WTC11 (cell line): ENCODE measurements at regions not wholly inside any gene's neighbourhood (a gene's known extent, or its start where the extent isn't known, plus 50 kb on each side); places are given as distances from the start of the nearest gene placed in this dataset.
"Not testable (repeated sequence)": the region's sequence is repeated elsewhere in the genome, so short reads cannot be mapped to it uniquely, and the experiment has no call there.

Experiments used
- ATAC-seq: fragments of 200-7000 bp; cut with Tn5 transposase; 2 replicates; pipeline ENCODE4 v1.10.0; 2021; ENCODE audit warnings: mild to moderate bottlenecking, moderate library complexity
- CTCF ChIA-PET: fragments of 300-600 bp; sonication (Branson Sonifier 250); formaldehyde crosslinking; loops from one replicate; lab custom pipeline; 2021; ENCODE audit warnings: antibody characterized with exemption; lab: Charles Lee
- POLR2A ChIA-PET: fragments of 350-600 bp; sonication (Branson Sonifier 250); formaldehyde crosslinking; loops from one replicate; lab custom pipeline; 2021; ENCODE audit warnings: antibody characterized with exemption; lab: Charles Lee
- DNase-seq: peaks from one replicate; pipeline ENCODE4 v3.0.0; 2021; ENCODE audit warnings: low spot score
- H3K27ac Mint-ChIP-seq: 2 replicates; pipeline ENCODE4 v1.8.0; 2021; ENCODE audit warnings: mixed read lengths
- H3K27me3 Mint-ChIP-seq: 2 replicates; pipeline ENCODE4 v1.8.0; 2021; ENCODE audit warnings: low read depth, mild to moderate bottlenecking, moderate library complexity, mixed read lengths
- H3K36me3 Mint-ChIP-seq: 2 replicates; pipeline ENCODE4 v1.8.0; 2021; ENCODE audit warnings: mixed read lengths
- H3K4me1 Mint-ChIP-seq: 2 replicates; pipeline ENCODE4 v1.8.0; 2022; ENCODE audit warnings: mixed read lengths
- H3K4me3 Mint-ChIP-seq: 2 replicates; pipeline ENCODE4 v1.8.0; 2021; ENCODE audit warnings: mild to moderate bottlenecking, moderate library complexity, mixed read lengths
- H3K9me3 Mint-ChIP-seq: 2 replicates; pipeline ENCODE4 v1.8.0; 2021; ENCODE audit warnings: mixed read lengths
- AR ChIP-seq: fragments of 250-450 bp; sonication (Bioruptor Pico); IDR thresholded peaks from 2 replicates; pipeline ENCODE4 v1.9.0; 2021; ENCODE audit warnings: mild to moderate bottlenecking
- ARID4B ChIP-seq: sonication (generic); formaldehyde crosslinking; IDR thresholded peaks from 2 replicates; pipeline ENCODE4 v1.8.0; 2023; ENCODE audit warnings: missing genetic modification reagents, mild to moderate bottlenecking, borderline replicate concordance
- ATF3 ChIP-seq: sonication (generic); formaldehyde crosslinking; conservative IDR thresholded peaks from 2 replicates; pipeline ENCODE4 v1.8.1; 2022; ENCODE audit warnings: mild to moderate bottlenecking, missing genetic modification reagents
- EMX1 ChIP-seq: fragments of 250-450 bp; sonication (Bioruptor Pico); IDR thresholded peaks from 2 replicates; pipeline ENCODE4 v1.8.0; 2021; ENCODE audit warnings: mild to moderate bottlenecking
- IRF1 ChIP-seq: sonication (generic); formaldehyde crosslinking; IDR thresholded peaks from 2 replicates; pipeline ENCODE4 v1.8.0; 2023; ENCODE audit warnings: missing genetic modification reagents
- MAX ChIP-seq: sonication (generic); formaldehyde crosslinking; IDR thresholded peaks from 2 replicates; pipeline ENCODE4 v1.8.0; 2022; ENCODE audit warnings: mild to moderate bottlenecking, missing genetic modification reagents
- NR2C2 ChIP-seq: sonication (generic); formaldehyde crosslinking; IDR thresholded peaks from 2 replicates; pipeline ENCODE4 v1.8.0; 2022; ENCODE audit warnings: mild to moderate bottlenecking, missing genetic modification reagents
- OVOL2 ChIP-seq: fragments of 250-450 bp; sonication (Bioruptor Pico); IDR thresholded peaks from 2 replicates; pipeline ENCODE4 v1.9.0; 2021; ENCODE audit warnings: mild to moderate bottlenecking, borderline replicate concordance
- SMAD4 ChIP-seq: sonication (generic); formaldehyde crosslinking; IDR thresholded peaks from 2 replicates; pipeline ENCODE4 v1.8.0; 2022; ENCODE audit warnings: mild to moderate bottlenecking, missing genetic modification reagents
- ZBTB21 ChIP-seq: sonication (generic); formaldehyde crosslinking; IDR thresholded peaks from 2 replicates; pipeline ENCODE4 v1.8.1; 2023; ENCODE audit warnings: mild to moderate bottlenecking, missing genetic modification reagents, borderline replicate concordance
- ZMAT4 ChIP-seq: fragments of 250-450 bp; sonication (Bioruptor Pico); IDR thresholded peaks from 2 replicates; pipeline ENCODE4 v1.9.0; 2021; ENCODE audit warnings: mild to moderate bottlenecking
- ZNF281 ChIP-seq: sonication (generic); formaldehyde crosslinking; IDR thresholded peaks from 2 replicates; pipeline ENCODE4 v1.8.0; 2023; ENCODE audit warnings: mild to moderate bottlenecking, missing genetic modification reagents
- ZNF532 ChIP-seq: fragments of 250-450 bp; sonication (Bioruptor Pico); IDR thresholded peaks from 2 replicates; pipeline ENCODE4 v1.9.0; 2021; ENCODE audit warnings: mild to moderate bottlenecking, borderline replicate concordance

- ATAC-seq (no peak), DNase-seq (no peak)
- no peak for TF ChIP-seq MAX
- TF ChIP-seq ZMAT4 = no peak
- TF ChIP-seq ATF3 (CRISPR knock-in tag) = no peak
- TF ChIP-seq AR (CRISPR knock-in tag) = no peak
- no peak for TF ChIP-seq OVOL2
- Mint-ChIP-seq H3K4me1 (no peaks in the 10 kb centered on the region; the same call in 1 of the 2 replicates), H3K4me3 (no peak overlapping the region), H3K9me3 (peaks cover 21% of the 10 kb centered on the region), H3K36me3 (peaks cover 7% of the 10 kb centered on the region), H3K27ac (no peak overlapping the region), H3K27me3 (no peaks in the 10 kb centered on the region; the same call in 1 of the 2 replicates)
- POLR2A ChIA-PET = no interaction called here
- CTCF ChIA-PET = no interaction called here
Measured at GRCh38 chr3:31322460-31322859, 210.3 kb upstream of the STT3B start.

GRCh38 chr3:31327826-31328357 lies 204.8 kb upstream of the STT3B start:
- H3K4me1 Mint-ChIP-seq, H3K27ac Mint-ChIP-seq, ATAC-seq, H3K27me3 Mint-ChIP-seq, DNase-seq, CTCF ChIA-PET, H3K4me3 Mint-ChIP-seq: not testable (repeated sequence)
- Mint-ChIP-seq H3K9me3 (peaks cover 34% of the 10 kb centered on the region), H3K36me3 (peaks cover 17% of the 10 kb centered on the region)
- POLR2A ChIA-PET = interaction anchor here (0.6 kb wide), 1 partner anchor 80 kb away, joined by 3 read pairs; no protein-coding TSS in a partner anchor

- Mint-ChIP-seq H3K27ac (no peak overlapping the region), H3K36me3 (peaks cover 17% of the 10 kb centered on the region), H3K4me3 (no peak overlapping the region), H3K27me3 (no peaks in the 10 kb centered on the region; the same call in 1 of the 2 replicates), H3K9me3 (peaks cover 25% of the 10 kb centered on the region), H3K4me1 (peaks cover 6% of the 10 kb centered on the region)
- ChIA-PET CTCF (interaction anchor here (1.4 kb wide), 1 partner anchor 393 kb away, joined by 3 read pairs; no protein-coding TSS in a partner anchor), POLR2A (no interaction called here)
- ATAC-seq = no peak
- DNase-seq = no peak
- TF ChIP-seq ARID4B (CRISPR knock-in tag) (no peak), ZNF532 (CRISPR knock-in tag) (no peak), EMX1 (CRISPR knock-in tag) (no peak), NR2C2 (CRISPR knock-in tag) (no peak), OVOL2 (no peak), ZNF281 (CRISPR knock-in tag) (no peak), SMAD4 (CRISPR knock-in tag) (no peak), ZBTB21 (CRISPR knock-in tag) (no peak), IRF1 (no peak), ATF3 (CRISPR knock-in tag) (no peak)
Measured at GRCh38 chr3:31331278-31331677, 201.4 kb upstream of the STT3B start.
